AG20443 (cell line): ENCODE measurements at regions not wholly inside any gene's neighbourhood (a gene's known extent, or its start where the extent isn't known, plus 50 kb on each side); places are given as distances from the start of the nearest gene placed in this dataset.
A peak's percentile ranks its signal among the peaks of the same experiment; 100 is the strongest.

ENCODE experiments used
- DNase-seq: peaks from one replicate; pipeline ENCODE4 v3.0.0; 2012; ENCODE audit warnings: low spot score, mixed read lengths

GRCh38 chr2:207236156-207236935, 70.6 kb upstream of the KLF7 start:
- no peak for DNase-seq

DNA sequence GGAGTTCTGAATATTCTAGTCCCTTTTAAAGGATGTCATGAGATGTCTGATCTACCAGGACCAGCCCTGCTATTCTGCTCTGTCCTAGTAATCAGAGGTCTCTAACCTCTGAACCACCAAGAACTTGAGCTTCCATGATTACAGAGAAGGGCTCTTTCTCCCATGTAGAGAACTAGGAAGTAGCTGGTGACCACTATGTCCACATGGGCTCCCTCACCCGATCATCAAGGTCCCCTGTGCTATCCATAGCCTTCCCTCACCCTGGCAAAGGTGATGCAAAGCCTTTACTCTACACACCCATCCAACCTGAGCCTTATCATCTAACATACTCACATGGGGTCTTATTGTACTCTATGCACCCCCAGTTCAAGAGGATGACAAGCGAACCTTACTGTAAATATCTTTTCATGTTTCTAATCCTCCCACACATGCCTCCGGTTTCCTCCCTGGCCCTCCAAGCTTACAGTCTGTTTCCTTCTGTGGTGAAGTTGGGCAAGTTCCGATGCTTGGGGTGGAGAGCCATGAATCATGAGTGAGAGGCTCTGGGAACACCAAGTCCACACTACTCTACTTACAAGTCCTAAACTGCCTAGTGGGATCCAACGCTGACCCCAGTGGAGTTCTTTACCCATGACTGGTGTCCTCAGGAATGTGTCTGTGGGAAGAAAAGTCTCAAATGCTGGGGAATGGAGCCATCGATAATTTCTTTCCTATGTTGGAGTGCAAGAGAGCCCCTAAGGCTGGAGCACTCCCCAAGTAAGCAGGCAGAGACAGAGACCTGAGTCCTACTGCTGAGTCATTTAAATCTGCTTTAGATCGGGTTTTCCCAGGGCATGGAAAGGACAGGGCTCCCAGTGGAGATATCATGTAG, 73.3 kb upstream of the KLF7 start:
- DNase-seq = peak; percentile 93

GRCh38 chr2:207239754-207240494, 74.2 kb upstream of the KLF7 start:
- peak; percentile 37 for DNase-seq

GRCh38 chr2:207240649-207241048, 74.9 kb upstream of the KLF7 start:
- no peak for DNase-seq

DNA sequence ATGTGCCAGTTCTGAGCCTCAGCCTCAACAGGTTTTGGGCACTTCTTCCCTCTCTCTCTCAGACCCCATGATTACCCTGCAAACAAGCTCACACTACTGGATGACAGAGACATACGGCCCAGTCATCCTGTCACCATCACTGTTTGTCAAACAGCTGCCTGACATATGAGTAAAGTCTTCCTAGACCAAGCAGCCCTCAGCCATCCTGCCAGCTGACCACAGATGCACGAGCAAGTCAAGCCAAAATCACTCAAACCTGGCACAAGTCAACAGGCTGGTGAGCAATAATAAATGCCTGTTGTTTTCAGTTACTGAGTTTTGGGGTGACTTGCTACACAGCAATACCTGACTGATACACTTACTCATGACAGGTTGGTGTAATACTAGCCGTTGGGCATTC, 75.5 kb upstream of the KLF7 start:
- no peak for DNase-seq

GRCh38 chr2:207243601-207244000, 77.9 kb upstream of the KLF7 start:
- no peak for DNase-seq

- DNase-seq = no peak
Measured at GRCh38 chr2:207244971-207245925, 79.5 kb upstream of the KLF7 start.

GRCh38 chr2:207248702-207249377, 83.1 kb upstream of the KLF7 start:
- no peak for DNase-seq

DNA sequence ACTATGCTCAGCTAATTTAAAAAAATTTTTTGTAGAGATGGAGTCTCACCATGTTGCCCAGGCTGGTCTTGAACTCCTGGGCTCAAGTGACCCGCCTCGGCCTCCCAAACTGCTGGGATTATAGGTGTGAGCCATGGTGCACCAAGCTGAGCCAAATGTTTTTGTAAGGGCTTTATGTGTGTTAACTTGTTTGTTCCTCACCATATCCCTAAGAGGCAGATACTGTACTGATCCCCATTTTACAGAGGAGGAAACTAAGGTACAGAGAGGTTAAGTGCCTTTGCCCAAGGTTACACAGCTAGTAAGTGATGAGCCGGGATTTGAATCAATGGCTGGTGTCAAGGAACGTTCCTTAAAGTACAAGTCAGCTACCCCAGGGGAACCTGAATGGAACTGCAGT, 85.3 kb upstream of the KLF7 start:
- DNase-seq = no peak

GRCh38 chr2:207251573-207252192, 85.9 kb upstream of the KLF7 start:
- no peak for DNase-seq

DNA sequence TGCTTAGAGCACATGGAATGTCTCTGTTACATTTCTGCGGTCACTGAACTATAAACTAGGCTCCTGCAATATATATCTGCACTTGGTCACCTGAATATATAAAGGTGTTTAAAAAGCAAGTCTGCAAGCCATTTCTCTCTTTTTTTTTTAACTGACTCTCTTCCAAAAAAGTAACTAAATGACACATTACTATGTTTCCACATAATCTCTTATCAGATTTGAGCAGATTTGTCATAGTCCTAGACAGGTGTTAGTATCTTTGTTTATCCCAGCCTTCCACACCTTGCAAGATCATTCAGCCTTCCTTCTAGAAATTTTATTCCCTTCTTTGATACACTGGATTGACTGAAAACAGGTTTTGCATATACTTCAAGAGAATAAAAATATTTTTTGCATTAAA, 86.7 kb upstream of the KLF7 start:
- DNase-seq = no peak

DNA sequence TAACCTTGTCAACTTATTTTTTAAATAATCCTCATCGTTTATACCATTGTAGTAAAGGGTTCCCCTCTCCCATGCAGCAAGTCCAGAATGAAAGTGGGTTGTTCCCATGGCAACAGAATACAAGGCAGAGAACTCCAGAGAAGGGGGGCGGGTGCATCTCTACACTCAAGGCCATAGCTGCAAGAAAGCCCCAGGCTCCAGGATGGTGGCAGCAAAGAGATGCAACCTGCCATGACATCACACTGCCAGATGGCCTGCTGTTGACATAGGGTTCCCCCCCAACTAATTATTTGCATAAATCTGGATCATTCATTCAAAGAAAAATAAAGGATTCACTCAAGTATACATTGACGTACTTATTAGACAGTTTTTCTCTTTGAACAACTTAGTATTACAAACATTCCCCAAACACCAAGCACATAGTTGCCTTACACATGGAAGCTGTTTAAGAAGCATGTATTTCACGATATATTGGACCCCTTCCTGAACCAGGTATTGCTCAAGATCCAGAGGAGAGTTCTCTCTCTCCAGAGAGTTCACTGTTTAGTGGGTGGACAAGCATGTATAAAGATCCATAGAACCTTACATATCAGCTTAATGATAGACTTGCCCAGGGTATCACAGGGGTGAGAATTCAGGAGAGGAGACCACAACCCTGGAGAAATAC, 87.4 kb upstream of the KLF7 start:
- no peak for DNase-seq

DNA sequence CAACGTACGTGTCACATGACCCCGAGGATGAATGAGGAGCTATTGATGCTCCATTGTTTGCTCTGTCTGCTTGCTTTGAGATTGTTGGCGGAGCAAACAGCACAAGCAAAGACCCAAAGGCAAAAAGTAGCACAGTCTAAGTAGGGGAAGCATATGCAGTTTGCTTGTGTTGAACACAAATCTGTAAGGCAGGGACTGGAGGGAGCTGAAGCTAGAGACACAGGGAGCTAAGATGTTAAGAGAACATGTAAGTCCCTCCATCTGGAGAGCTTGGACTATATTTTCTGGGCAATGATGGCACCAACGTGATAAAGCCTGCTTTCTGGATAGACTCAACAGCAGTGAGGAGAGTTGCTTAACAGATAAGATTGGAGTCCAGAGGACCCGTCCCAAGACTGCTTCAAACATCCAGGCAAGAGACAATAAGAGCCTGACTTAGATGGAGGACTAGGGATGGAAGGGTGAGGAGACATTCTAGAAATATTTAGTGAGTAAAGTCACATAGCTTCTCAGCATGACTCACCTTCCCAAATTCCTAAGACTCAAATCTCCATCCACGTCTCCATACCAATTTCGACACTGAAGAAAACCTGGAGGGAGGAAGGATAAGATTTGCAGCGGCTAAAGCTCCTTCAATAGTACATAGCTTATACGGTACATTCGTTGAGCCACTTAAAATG, 88.1 kb upstream of the KLF7 start:
- DNase-seq = peak; percentile 75

- peak; percentile 38 for DNase-seq
Measured at GRCh38 chr2:207254591-207255464, 89.1 kb upstream of the KLF7 start.

DNA sequence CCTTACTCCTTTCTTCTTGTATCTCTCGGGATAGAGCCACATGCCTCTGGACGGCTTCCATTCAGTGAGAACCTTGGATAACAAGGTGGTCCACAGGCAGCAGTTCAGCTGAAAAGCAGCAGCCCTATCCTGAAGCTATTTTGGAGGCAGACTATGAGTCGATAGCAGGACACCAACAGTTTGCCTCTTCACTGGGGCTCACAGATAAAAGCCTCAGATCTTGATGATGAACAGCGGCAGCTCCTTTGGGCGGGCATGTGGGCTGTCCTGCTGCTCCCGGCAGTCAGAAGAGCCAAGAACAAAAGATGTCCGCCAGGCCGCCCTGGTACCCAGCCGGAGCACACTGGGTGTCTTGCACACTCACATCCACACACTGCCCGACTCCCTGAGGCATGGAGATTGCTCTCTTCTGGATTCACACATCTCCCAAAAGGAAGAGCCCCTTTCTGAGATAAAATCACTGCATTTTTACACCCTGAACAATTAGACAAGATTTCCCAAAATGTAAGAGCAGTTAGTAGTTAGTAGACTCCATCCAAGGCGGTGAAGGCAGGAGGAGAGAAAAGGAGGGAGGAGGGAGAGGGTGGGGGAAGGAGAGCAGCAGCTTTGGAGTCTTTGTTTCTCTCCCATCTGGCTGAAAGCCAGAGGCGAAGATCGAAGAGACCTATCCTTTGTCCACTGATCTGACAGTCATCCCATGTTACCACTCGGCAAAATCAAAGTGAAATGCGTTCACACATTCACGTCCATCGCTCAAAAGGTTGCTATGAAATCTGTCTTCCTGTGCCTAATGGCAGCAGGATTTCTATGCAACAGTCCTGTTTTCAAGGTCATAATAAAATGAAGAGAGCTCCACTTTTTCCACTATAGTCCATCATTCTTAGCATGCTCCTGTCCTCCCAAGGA, 90.1 kb upstream of the KLF7 start:
- DNase-seq = no peak

DNA sequence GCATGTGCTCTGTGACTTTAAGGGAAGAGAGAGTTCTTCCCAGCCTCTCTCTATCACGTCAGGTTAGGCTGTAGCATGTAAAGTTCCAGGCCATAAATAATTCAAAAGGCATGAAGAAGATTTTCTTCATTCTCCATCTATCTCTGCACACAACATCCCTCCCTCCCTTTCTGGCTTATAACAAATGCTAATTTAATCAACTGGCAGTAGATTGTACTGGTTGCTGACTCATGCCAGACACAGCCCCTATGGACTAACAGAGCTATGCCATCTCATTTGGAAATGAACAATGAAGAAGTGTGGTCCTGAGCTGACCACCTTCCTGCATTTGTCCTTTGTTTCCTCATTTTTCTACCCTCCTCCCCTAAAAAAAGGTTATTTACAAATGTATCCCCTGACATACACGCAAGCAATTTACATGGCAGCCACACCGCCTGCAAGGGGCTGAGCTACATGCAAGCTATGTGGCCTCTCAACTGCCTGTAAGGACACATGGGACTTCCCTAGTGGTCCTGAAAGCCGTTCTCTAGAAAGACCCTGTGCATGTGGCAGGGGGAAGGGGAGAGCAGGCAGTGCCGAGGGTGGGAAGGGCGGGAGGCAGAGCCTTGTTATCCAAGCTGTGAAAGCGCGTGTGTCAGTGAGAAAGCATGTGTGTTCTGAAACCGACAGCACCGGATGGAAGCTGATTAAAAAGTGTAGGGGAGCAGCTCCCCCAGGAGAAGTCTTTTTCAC, 90.9 kb upstream of the KLF7 start:
- no peak for DNase-seq
